Ishikawa (cell line): ENCODE measurements at regions not wholly inside any gene's neighbourhood (a gene's known extent, or its start where the extent isn't known, plus 50 kb on each side); places are given as distances from the start of the nearest gene placed in this dataset.

Source experiments
- CEBPB ChIP-seq: IDR thresholded peaks from 2 replicates; pipeline ENCODE4 v1.6.1; 2012
- CREB1 ChIP-seq: IDR thresholded peaks from 2 replicates; pipeline ENCODE4 v1.6.1; 2012; ENCODE audit warnings: low read depth
- EGR1 ChIP-seq: IDR thresholded peaks from 2 replicates; pipeline ENCODE4 v1.6.1; 2012
- EP300 ChIP-seq: IDR thresholded peaks from 2 replicates; pipeline ENCODE4 v1.6.1; 2012; ENCODE audit warnings: borderline replicate concordance
- FOXM1 ChIP-seq: IDR thresholded peaks from 2 replicates; pipeline ENCODE4 v1.6.1; 2012; ENCODE audit warnings: low read depth, borderline replicate concordance
- MAX ChIP-seq: IDR thresholded peaks from 2 replicates; pipeline ENCODE4 v1.6.1; 2012
- NFIC ChIP-seq: IDR thresholded peaks from 2 replicates; pipeline ENCODE4 v1.6.1; 2012
- RAD21 ChIP-seq: IDR thresholded peaks from 2 replicates; pipeline ENCODE4 v1.6.1; 2012; ENCODE audit warnings: low read depth
- TAF1 ChIP-seq: IDR thresholded peaks from 2 replicates; pipeline ENCODE4 v1.6.1; 2012; ENCODE audit warnings: low read depth, mild to moderate bottlenecking
- TCF12 ChIP-seq: IDR thresholded peaks from 2 replicates; pipeline ENCODE4 v1.6.1; 2012; ENCODE audit warnings: low read depth
- TEAD4 ChIP-seq: IDR thresholded peaks from 2 replicates; pipeline ENCODE4 v1.6.1; 2012
- USF1 ChIP-seq: IDR thresholded peaks from 2 replicates; pipeline ENCODE4 v1.6.1; 2012
- YY1 ChIP-seq: IDR thresholded peaks from 2 replicates; pipeline ENCODE4 v1.6.1; 2012; ENCODE audit warnings: low read depth
- ZBTB7A ChIP-seq: IDR thresholded peaks from 2 replicates; pipeline ENCODE4 v1.6.1; 2012; ENCODE audit warnings: low read depth
- TF ChIP-seq, protein P1 (sequence below): IDR thresholded peaks from 2 replicates; pipeline ENCODE4 v1.6.1; 2012; ENCODE audit warnings: low read depth, mild to moderate bottlenecking

DNA sequence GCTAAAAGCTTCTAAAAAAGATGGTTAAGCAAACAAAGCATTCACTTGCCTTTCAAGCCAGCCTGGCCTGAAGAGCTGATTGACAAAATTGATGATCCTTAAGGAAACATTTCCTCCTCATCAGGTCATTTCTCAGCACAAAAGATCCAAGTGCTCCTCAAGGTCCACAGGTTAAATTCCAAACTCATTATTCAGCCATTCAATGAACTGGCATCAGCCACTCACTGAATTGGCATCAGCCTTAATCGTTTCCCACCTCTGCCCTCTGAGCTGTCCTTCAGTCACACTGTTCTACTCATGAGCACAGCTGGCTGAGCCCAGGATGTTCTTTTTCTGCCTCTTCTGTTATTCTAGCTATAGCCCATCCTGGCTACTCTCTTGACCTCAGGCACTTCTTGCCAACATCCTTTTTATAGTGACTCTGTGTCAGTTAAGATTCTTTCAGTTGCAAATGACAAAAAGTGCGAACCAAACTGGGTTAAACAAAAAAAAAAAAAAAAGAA is 147.5 kb downstream of the RAB11FIP2 start:
- TF ChIP-seq MAX (no peak), FOXM1 (no peak), TAF1 (no peak), CEBPB (no peak), YY1 (no peak), TEAD4 (no peak), USF1 (no peak), EP300 (no peak), EGR1 (no peak), RAD21 (no peak)
- TF ChIP-seq, protein P1, sequence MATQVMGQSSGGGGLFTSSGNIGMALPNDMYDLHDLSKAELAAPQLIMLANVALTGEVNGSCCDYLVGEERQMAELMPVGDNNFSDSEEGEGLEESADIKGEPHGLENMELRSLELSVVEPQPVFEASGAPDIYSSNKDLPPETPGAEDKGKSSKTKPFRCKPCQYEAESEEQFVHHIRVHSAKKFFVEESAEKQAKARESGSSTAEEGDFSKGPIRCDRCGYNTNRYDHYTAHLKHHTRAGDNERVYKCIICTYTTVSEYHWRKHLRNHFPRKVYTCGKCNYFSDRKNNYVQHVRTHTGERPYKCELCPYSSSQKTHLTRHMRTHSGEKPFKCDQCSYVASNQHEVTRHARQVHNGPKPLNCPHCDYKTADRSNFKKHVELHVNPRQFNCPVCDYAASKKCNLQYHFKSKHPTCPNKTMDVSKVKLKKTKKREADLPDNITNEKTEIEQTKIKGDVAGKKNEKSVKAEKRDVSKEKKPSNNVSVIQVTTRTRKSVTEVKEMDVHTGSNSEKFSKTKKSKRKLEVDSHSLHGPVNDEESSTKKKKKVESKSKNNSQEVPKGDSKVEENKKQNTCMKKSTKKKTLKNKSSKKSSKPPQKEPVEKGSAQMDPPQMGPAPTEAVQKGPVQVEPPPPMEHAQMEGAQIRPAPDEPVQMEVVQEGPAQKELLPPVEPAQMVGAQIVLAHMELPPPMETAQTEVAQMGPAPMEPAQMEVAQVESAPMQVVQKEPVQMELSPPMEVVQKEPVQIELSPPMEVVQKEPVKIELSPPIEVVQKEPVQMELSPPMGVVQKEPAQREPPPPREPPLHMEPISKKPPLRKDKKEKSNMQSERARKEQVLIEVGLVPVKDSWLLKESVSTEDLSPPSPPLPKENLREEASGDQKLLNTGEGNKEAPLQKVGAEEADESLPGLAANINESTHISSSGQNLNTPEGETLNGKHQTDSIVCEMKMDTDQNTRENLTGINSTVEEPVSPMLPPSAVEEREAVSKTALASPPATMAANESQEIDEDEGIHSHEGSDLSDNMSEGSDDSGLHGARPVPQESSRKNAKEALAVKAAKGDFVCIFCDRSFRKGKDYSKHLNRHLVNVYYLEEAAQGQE: no peak

- TF ChIP-seq TCF12 (no peak), USF1 (no peak), CEBPB (no peak), ZBTB7A (no peak), FOXM1 (no peak), RAD21 (no peak), YY1 (no peak), TAF1 (no peak), TEAD4 (no peak)
- TF ChIP-seq, protein P1: no peak
Observed at GRCh38 chr10:117900280-117900679, 146.5 kb downstream of the RAB11FIP2 start.

GRCh38 chr10:117903854-117904253 is 142.9 kb downstream of the RAB11FIP2 start:
- TF ChIP-seq YY1 (no peak), TCF12 (no peak)

GRCh38 chr10:117905404-117905803 is 141.3 kb downstream of the RAB11FIP2 start:
- TF ChIP-seq CEBPB (no peak), CREB1 (no peak), NFIC (no peak), MAX (no peak), EP300 (no peak), YY1 (no peak), EGR1 (no peak), TEAD4 (no peak), FOXM1 (no peak), ZBTB7A (no peak), USF1 (no peak), RAD21 (no peak)

- TF ChIP-seq, protein P1: no peak
- TF ChIP-seq TAF1 (no peak), CREB1 (no peak), NFIC (no peak), EP300 (no peak), EGR1 (no peak), YY1 (no peak)
Observed at GRCh38 chr10:117911684-117912083, 135.1 kb downstream of the RAB11FIP2 start.
